ENCODE measurements at regions not wholly inside any gene's neighbourhood (a gene's known extent, or its start where the extent isn't known, plus 50 kb on each side); places are given as distances from the start of the nearest gene placed in this dataset.

DNA sequence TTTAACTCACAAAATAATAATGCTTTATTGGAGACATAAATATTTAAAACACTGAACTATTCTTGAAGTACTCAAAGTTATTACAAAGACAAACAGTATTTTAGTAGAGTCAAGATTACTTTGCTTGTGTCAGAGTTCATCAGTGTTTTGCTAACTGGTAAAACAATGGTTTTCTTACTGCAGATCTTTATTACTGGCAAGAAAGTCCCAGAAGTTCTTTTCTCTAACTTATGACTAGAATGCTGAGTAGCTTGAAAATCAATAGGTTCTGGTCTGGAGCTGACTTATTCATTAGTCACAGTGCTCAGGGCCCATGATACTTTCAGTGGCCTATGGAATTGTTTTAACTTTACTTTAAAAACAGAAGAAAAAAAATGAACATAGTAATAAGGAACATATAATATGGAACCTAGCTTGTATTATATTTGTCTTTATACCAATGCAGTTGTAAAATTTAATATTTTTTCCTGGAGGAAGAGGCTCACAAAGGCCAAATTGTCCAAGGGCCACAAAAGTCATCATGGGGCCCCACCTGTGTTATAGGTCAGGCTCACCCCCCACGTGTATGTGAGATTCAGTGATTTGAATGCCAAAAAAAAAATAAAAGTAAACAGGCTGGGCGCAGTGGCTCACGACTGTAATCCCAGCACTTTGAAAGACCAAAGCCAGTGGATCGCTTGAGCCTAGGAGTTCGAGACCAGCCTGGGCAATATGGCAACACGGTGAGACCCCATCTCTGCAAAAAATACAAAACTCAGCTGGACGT is 53.3 kb downstream of the PLEKHG1 start:
- TF ChIP-seq NFIC (IDR thresholded peaks at IDR 0.05; ENCODE audit: low read depth, low read length) = no peak
- TF ChIP-seq, protein P1, sequence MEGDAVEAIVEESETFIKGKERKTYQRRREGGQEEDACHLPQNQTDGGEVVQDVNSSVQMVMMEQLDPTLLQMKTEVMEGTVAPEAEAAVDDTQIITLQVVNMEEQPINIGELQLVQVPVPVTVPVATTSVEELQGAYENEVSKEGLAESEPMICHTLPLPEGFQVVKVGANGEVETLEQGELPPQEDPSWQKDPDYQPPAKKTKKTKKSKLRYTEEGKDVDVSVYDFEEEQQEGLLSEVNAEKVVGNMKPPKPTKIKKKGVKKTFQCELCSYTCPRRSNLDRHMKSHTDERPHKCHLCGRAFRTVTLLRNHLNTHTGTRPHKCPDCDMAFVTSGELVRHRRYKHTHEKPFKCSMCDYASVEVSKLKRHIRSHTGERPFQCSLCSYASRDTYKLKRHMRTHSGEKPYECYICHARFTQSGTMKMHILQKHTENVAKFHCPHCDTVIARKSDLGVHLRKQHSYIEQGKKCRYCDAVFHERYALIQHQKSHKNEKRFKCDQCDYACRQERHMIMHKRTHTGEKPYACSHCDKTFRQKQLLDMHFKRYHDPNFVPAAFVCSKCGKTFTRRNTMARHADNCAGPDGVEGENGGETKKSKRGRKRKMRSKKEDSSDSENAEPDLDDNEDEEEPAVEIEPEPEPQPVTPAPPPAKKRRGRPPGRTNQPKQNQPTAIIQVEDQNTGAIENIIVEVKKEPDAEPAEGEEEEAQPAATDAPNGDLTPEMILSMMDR (IDR thresholded peaks at IDR 0.05 in 2 of 3, conservative IDR thresholded peaks at IDR 0.05 in 1 of 3; ENCODE audit: control insufficient read depth in 2 of 3, extremely low read depth in 1 of 3, insufficient read depth in 1 of 3, low read depth in 3 of 3, low read length in 3 of 3) = no peak
- no peak for TF ChIP-seq ESRRA (IDR thresholded peaks at IDR 0.05; ENCODE audit: low read length)

Measured in GM12878 (cell line).